Naive thymus-derived CD4-positive, alpha-beta T cell (primary cell): ENCODE measurements at regions not wholly inside any gene's neighbourhood (a gene's known extent, or its start where the extent isn't known, plus 50 kb on each side); places are given as distances from the start of the nearest gene placed in this dataset.

ENCODE experiments used
- ATAC-seq: fragments of 150-1000 bp; cut with Tn5 transposase; 2 replicates; pipeline ENCODE4 v1.10.0; 2021; ENCODE audit warnings: mild to moderate bottlenecking, moderate library complexity
- CTCF ChIA-PET: fragments of 350-600 bp; sonication (Branson Sonifier 250); formaldehyde crosslinking; loops from one replicate; lab custom pipeline; 2021; ENCODE audit warnings: antibody characterized with exemption; lab: Charles Lee
- POLR2A ChIA-PET: fragments of 350-600 bp; sonication (Branson Sonifier 250); formaldehyde crosslinking; loops from one replicate; lab custom pipeline; 2021; ENCODE audit warnings: antibody characterized with exemption, inconsistent platforms; lab: Charles Lee
- DNase-seq, 9 donors: peaks; one replicate each; pipeline versions ENCODE4 v3.0.0 to v3.0.0-alpha.2; 2020 to 2022; ENCODE audit warnings: mixed read lengths in 1 of 9
- H3K27ac ChIP-seq: one replicate; pipeline ENCODE4 v1.7.0; 2013; ENCODE audit warnings: mild to moderate bottlenecking, low read depth, low read length, moderate library complexity
- H3K27me3 ChIP-seq, 2 donors: one replicate each; pipeline ENCODE4 v1.7.0; 2013; ENCODE audit warnings: low read length in 2 of 2, mild to moderate bottlenecking in 2 of 2, moderate library complexity in 2 of 2; ENCODE audit not compliant: control insufficient read depth in 2 of 2, insufficient read depth in 2 of 2
- H3K36me3 ChIP-seq, 3 experiments: 1 replicate in 2 of 3; 2 replicates in 1 of 3; pipeline ENCODE4 v1.7.0; 2013; ENCODE audit warnings: low read length in 3 of 3, mild to moderate bottlenecking in 3 of 3, moderate library complexity in 1 of 3; ENCODE audit not compliant: insufficient read depth in 3 of 3, control insufficient read depth in 2 of 3
- H3K4me1 ChIP-seq, 2 donors: one replicate each; pipeline ENCODE4 v1.7.0; 2013; ENCODE audit warnings: low read length in 2 of 2, mild to moderate bottlenecking in 2 of 2, moderate library complexity in 1 of 2; ENCODE audit not compliant: control insufficient read depth in 2 of 2, insufficient read depth in 2 of 2
- H3K4me3 ChIP-seq: 2 replicates; pipeline ENCODE4 v1.7.0; 2013; ENCODE audit warnings: mild to moderate bottlenecking, low read length
- H3K9me3 ChIP-seq, 3 experiments: 1 replicate in 2 of 3; 2 replicates in 1 of 3; pipeline ENCODE4 v1.7.0; 2013; ENCODE audit warnings: low read length in 3 of 3; ENCODE audit not compliant: control insufficient read depth in 2 of 3
- H3K27ac Mint-ChIP-seq, 9 donors: one replicate each; pipeline ENCODE4 v1.8.0; 2020 to 2022; ENCODE audit warnings: mixed read lengths in 9 of 9, mild to moderate bottlenecking in 8 of 9, moderate library complexity in 5 of 9, inconsistent platforms in 2 of 9
- H3K27me3 Mint-ChIP-seq, 5 donors: one replicate each; pipeline ENCODE4 v1.8.0; 2021 to 2022; ENCODE audit warnings: mixed read lengths in 5 of 5, mild to moderate bottlenecking in 1 of 5
- H3K36me3 Mint-ChIP-seq, 5 donors: one replicate each; pipeline ENCODE4 v1.8.0; 2020 to 2022; ENCODE audit warnings: mixed read lengths in 5 of 5, mild to moderate bottlenecking in 3 of 5, inconsistent platforms in 1 of 5
- H3K4me1 Mint-ChIP-seq, 7 donors: one replicate each; pipeline ENCODE4 v1.8.0; 2020 to 2022; ENCODE audit warnings: mixed read lengths in 7 of 7, mild to moderate bottlenecking in 3 of 7, inconsistent platforms in 1 of 7
- H3K4me3 Mint-ChIP-seq, 10 donors: one replicate each; pipeline ENCODE4 v1.8.0; 2020 to 2022; ENCODE audit warnings: mild to moderate bottlenecking in 10 of 10, mixed read lengths in 10 of 10, moderate library complexity in 6 of 10, inconsistent platforms in 2 of 10
- H3K9me3 Mint-ChIP-seq, 11 donors: one replicate each; pipeline ENCODE4 v1.8.0; 2020 to 2022; ENCODE audit warnings: mixed read lengths in 11 of 11, mild to moderate bottlenecking in 4 of 11, inconsistent platforms in 1 of 11, moderate library complexity in 1 of 11
- intact Hi-C, 2 donors: fragments of 100-400 bp; cut with micrococcal nuclease; formaldehyde crosslinking; loops; one replicate each; pipeline ENCODE4 v1.15.1; 2023

- DNase-seq (no peak), ATAC-seq (no peak)
- Mint-ChIP-seq H3K27ac (no peak overlapping the region), H3K9me3 (peaks cover 0 to 22% (median 4%) of the 10 kb centered on the region in 11 donors), H3K27me3 (peaks cover 10 to 24% (median 15%) of the 10 kb centered on the region in 5 donors), H3K4me1 (peaks cover 0 to 18% (median 0%) of the 10 kb centered on the region in 7 donors), H3K36me3 (peaks cover 0 to 7% (median 5%) of the 10 kb centered on the region in 5 donors), H3K4me3 (no peak overlapping the region)
- H3K27me3 ChIP-seq, result no peaks in the 10 kb centered on the region
- intact Hi-C loops, result no loop called here
- H3K27ac ChIP-seq, result no peak overlapping the region
- ChIA-PET CTCF (no interaction called here), POLR2A (no interaction called here)
- H3K4me1 ChIP-seq, result no peaks in the 10 kb centered on the region
- H3K36me3 ChIP-seq, result no peaks in the 10 kb centered on the region
- H3K4me3 ChIP-seq, result no peak overlapping the region
- no peaks in the 10 kb centered on the region for H3K9me3 ChIP-seq
Measured at GRCh38 chr2:38502107-38502506, 100.6 kb downstream of the HNRNPLL start.

- Mint-ChIP-seq H3K4me1 (peaks cover 0 to 14% (median 0%) of the 10 kb centered on the region in 7 donors), H3K27me3 (peaks cover 10 to 22% (median 15%) of the 10 kb centered on the region in 5 donors), H3K36me3 (peaks cover 0 to 7% (median 5%) of the 10 kb centered on the region in 5 donors), H3K27ac (no peak overlapping the region), H3K4me3 (no peak overlapping the region), H3K9me3 (peaks cover 0 to 22% (median 4%) of the 10 kb centered on the region in 11 donors)
- DNase-seq, result no peak
- intact Hi-C loops, result no loop called here
- CTCF ChIA-PET, result no interaction called here
- Histone ChIP-seq H3K27ac (no peak overlapping the region), H3K4me1 (no peaks in the 10 kb centered on the region), H3K9me3 (no peaks in the 10 kb centered on the region), H3K36me3 (no peaks in the 10 kb centered on the region), H3K27me3 (no peaks in the 10 kb centered on the region), H3K4me3 (no peak overlapping the region)
- no peak for ATAC-seq
- POLR2A ChIA-PET, result no interaction called here
Measured at GRCh38 chr2:38500283-38500634, 102.5 kb downstream of the HNRNPLL start.

GRCh38 chr2:38499548-38500282, 103.0 kb downstream of the HNRNPLL start:
- H3K4me3 Mint-ChIP-seq, result no peak overlapping the region
- no peak for DNase-seq
- H3K9me3 Mint-ChIP-seq, result peaks cover 0 to 22% (median 4%) of the 10 kb centered on the region in 11 donors
- ATAC-seq, result no peak
- no peaks in the 10 kb centered on the region for H3K9me3 ChIP-seq
- H3K4me1 Mint-ChIP-seq, result peaks cover 0 to 9% (median 0%) of the 10 kb centered on the region in 7 donors
- CTCF ChIA-PET, result interaction anchor here (1.1 kb wide), 1 partner anchor 8 kb away, joined by 3 read pairs; no protein-coding TSS in a partner anchor
- peaks cover 0 to 7% (median 5%) of the 10 kb centered on the region in 5 donors for H3K36me3 Mint-ChIP-seq
- H3K36me3 ChIP-seq, result no peaks in the 10 kb centered on the region
- no peaks in the 10 kb centered on the region for H3K27me3 ChIP-seq
- H3K27ac ChIP-seq, result no peak overlapping the region
- intact Hi-C loops, result no loop called here
- H3K27ac Mint-ChIP-seq, result no peak overlapping the region
- peaks cover 8 to 22% (median 15%) of the 10 kb centered on the region in 5 donors for H3K27me3 Mint-ChIP-seq
- POLR2A ChIA-PET, result no interaction called here
- H3K4me1 ChIP-seq, result no peaks in the 10 kb centered on the region
- no peak overlapping the region for H3K4me3 ChIP-seq

GRCh38 chr2:38498045-38498481, 104.7 kb downstream of the HNRNPLL start:
- H3K27ac ChIP-seq, result no peak overlapping the region
- H3K4me3 ChIP-seq, result no peak overlapping the region
- Mint-ChIP-seq H3K4me3 (no peak overlapping the region), H3K27ac (no peak overlapping the region), H3K36me3 (peaks cover 0 to 7% (median 4%) of the 10 kb centered on the region in 5 donors), H3K4me1 (peaks cover 0 to 6% (median 0%) of the 10 kb centered on the region in 7 donors), H3K9me3 (peaks cover 0 to 22% (median 4%) of the 10 kb centered on the region in 11 donors), H3K27me3 (peaks cover 10 to 18% (median 15%) of the 10 kb centered on the region in 5 donors)
- no peaks in the 10 kb centered on the region for H3K4me1 ChIP-seq
- POLR2A ChIA-PET, result no interaction called here
- ATAC-seq (no peak), DNase-seq (no peak)
- H3K27me3 ChIP-seq, result no peaks in the 10 kb centered on the region
- no peaks in the 10 kb centered on the region for H3K9me3 ChIP-seq
- no peaks in the 10 kb centered on the region for H3K36me3 ChIP-seq
- intact Hi-C loops, result no loop called here
- CTCF ChIA-PET, result no interaction called here

- DNase-seq, result no peak
- intact Hi-C loops, result no loop called here
- ChIA-PET CTCF (interaction anchor here (1.3 kb wide), 1 partner anchor 11 kb away, joined by 6 read pairs; no protein-coding TSS in a partner anchor), POLR2A (interaction anchor here (0.6 kb wide), 1 partner anchor 110 kb away, joined by 3 read pairs; no protein-coding TSS in a partner anchor)
- Histone ChIP-seq H3K4me1 (no peaks in the 10 kb centered on the region), H3K36me3 (no peaks in the 10 kb centered on the region), H3K9me3 (no peaks in the 10 kb centered on the region), H3K27ac (no peak overlapping the region), H3K27me3 (no peaks in the 10 kb centered on the region), H3K4me3 (no peak overlapping the region)
- peaks cover 9 to 15% (median 14%) of the 10 kb centered on the region in 5 donors for H3K27me3 Mint-ChIP-seq
- H3K4me1 Mint-ChIP-seq, result peaks cover 0 to 6% (median 0%) of the 10 kb centered on the region in 7 donors
- no peak overlapping the region for H3K4me3 Mint-ChIP-seq
- ATAC-seq, result no peak
- H3K27ac Mint-ChIP-seq, result no peak overlapping the region
- H3K9me3 Mint-ChIP-seq, result peaks cover 0 to 20% (median 3%) of the 10 kb centered on the region in 11 donors
- H3K36me3 Mint-ChIP-seq, result peaks cover 0 to 7% (median 3%) of the 10 kb centered on the region in 5 donors
Measured at GRCh38 chr2:38497670-38498037, 105.1 kb downstream of the HNRNPLL start.

- H3K9me3 Mint-ChIP-seq, result peaks cover 0 to 14% (median 0%) of the 10 kb centered on the region in 11 donors
- no peak overlapping the region for H3K27ac ChIP-seq
- no peaks in the 10 kb centered on the region for H3K27me3 ChIP-seq
- H3K9me3 ChIP-seq, result no peaks in the 10 kb centered on the region
- H3K27me3 Mint-ChIP-seq, result peaks cover 7 to 14% (median 11%) of the 10 kb centered on the region in 5 donors
- H3K4me1 ChIP-seq, result no peaks in the 10 kb centered on the region
- DNase-seq (no peak), ATAC-seq (no peak)
- H3K27ac Mint-ChIP-seq, result no peak overlapping the region
- ChIA-PET POLR2A (interaction anchor here (0.6 kb wide), 1 partner anchor 109 kb away, joined by 3 read pairs; no protein-coding TSS in a partner anchor), CTCF (interaction anchor here (1.3 kb wide), 1 partner anchor 11 kb away, joined by 6 read pairs; no protein-coding TSS in a partner anchor)
- H3K36me3 ChIP-seq, result no peaks in the 10 kb centered on the region
- no peak overlapping the region for H3K4me3 ChIP-seq
- H3K36me3 Mint-ChIP-seq, result peaks cover 0 to 7% (median 0%) of the 10 kb centered on the region in 5 donors
- H3K4me3 Mint-ChIP-seq, result no peak overlapping the region
- intact Hi-C loops, result no loop called here
- peaks cover 0 to 6% (median 0%) of the 10 kb centered on the region in 7 donors for H3K4me1 Mint-ChIP-seq
Measured at GRCh38 chr2:38496927-38497669, 105.6 kb downstream of the HNRNPLL start.
